ENCODE measurements at regions not wholly inside any gene's neighbourhood (a gene's known extent, or its start where the extent isn't known, plus 50 kb on each side); places are given as distances from the start of the nearest gene placed in this dataset.

- Mint-ChIP-seq H3K27me3 (peaks cover 6% of the 10 kb centered on the region), H3K27ac (no peak overlapping the region), H3K4me3 (no peak overlapping the region), H3K4me1 (ENCODE audit: low read depth) (no peaks in the 10 kb centered on the region), H3K36me3 (ENCODE audit: low read depth) (no peaks in the 10 kb centered on the region), H3K9me3 (no peaks in the 10 kb centered on the region)
- no peak for DNase-seq
- intact Hi-C loops (cut with DNase I, micrococcal nuclease) = no loop called here
- no peaks in the 10 kb centered on the region for H3K36me3 ChIP-seq (ENCODE audit: insufficient read depth, low read length)
- ChIA-PET CTCF (no interaction called here), POLR2A (no interaction called here)
- TF ChIP-seq, protein P1, sequence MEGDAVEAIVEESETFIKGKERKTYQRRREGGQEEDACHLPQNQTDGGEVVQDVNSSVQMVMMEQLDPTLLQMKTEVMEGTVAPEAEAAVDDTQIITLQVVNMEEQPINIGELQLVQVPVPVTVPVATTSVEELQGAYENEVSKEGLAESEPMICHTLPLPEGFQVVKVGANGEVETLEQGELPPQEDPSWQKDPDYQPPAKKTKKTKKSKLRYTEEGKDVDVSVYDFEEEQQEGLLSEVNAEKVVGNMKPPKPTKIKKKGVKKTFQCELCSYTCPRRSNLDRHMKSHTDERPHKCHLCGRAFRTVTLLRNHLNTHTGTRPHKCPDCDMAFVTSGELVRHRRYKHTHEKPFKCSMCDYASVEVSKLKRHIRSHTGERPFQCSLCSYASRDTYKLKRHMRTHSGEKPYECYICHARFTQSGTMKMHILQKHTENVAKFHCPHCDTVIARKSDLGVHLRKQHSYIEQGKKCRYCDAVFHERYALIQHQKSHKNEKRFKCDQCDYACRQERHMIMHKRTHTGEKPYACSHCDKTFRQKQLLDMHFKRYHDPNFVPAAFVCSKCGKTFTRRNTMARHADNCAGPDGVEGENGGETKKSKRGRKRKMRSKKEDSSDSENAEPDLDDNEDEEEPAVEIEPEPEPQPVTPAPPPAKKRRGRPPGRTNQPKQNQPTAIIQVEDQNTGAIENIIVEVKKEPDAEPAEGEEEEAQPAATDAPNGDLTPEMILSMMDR (IDR thresholded peaks at IDR 0.05) = no peak
- H3K4me1 ChIP-seq (ENCODE audit: insufficient read depth, low read length) = no peaks in the 10 kb centered on the region
- H3K4me3 ChIP-seq (ENCODE audit: low read length) = no peak overlapping the region
- no peak for ATAC-seq (ENCODE audit: poor library complexity)
- no peaks in the 10 kb centered on the region for H3K27me3 ChIP-seq (ENCODE audit: control insufficient read depth in 1 of 2, insufficient read depth in 2 of 2, low read length in 2 of 2)
- H3K27ac ChIP-seq (ENCODE audit: low read depth in 1 of 2, low read length in 2 of 2) = no peak overlapping the region
- no peaks in the 10 kb centered on the region for H3K9me3 ChIP-seq (ENCODE audit: control insufficient read depth in 1 of 2, insufficient read depth in 1 of 2, low read length in 2 of 2)
These were observed 567.6 kb upstream of the RGMB start for GRCh38 chr5:98205691-98206461.

DNA sequence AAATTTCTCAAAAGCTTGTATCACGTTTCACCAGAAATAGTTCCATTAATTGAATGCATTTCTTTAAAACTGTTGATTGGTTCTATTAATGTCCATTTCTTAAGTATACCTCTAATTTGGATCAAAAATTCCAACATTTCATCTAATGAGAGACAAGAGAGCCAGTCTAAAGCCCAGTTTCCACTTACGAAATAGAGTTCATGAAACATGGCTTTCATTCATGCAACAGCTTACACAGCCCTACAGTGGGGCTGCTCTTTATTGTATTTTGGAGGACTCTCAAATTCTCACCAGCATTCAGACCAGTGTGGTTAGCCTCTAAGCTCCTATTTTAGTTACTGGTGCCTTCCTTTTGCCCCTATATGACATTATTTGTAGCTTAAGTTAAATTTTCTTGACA is 566.9 kb upstream of the RGMB start:
- POLR2A ChIA-PET = no interaction called here
- TF ChIP-seq, protein P1 (IDR thresholded peaks at IDR 0.05) = no peak
- no peak overlapping the region for H3K27ac ChIP-seq (ENCODE audit: low read depth in 1 of 2, low read length in 2 of 2)

GRCh38 chr5:98209418-98209817 is 564.0 kb upstream of the RGMB start:
- no peaks in the 10 kb centered on the region for H3K4me1 ChIP-seq (ENCODE audit: insufficient read depth, low read length)
- ATAC-seq (ENCODE audit: poor library complexity) = no peak
- ChIA-PET POLR2A (no interaction called here), CTCF (no interaction called here)
- H3K27me3 ChIP-seq (ENCODE audit: control insufficient read depth in 1 of 2, insufficient read depth in 2 of 2, low read length in 2 of 2) = no peaks in the 10 kb centered on the region
- H3K4me1 Mint-ChIP-seq (ENCODE audit: low read depth) = no peaks in the 10 kb centered on the region
- H3K27me3 Mint-ChIP-seq = no peaks in the 10 kb centered on the region
- no peak overlapping the region for H3K27ac Mint-ChIP-seq
- H3K4me3 Mint-ChIP-seq = no peak overlapping the region
- H3K9me3 Mint-ChIP-seq = no peaks in the 10 kb centered on the region
- H3K36me3 ChIP-seq (ENCODE audit: insufficient read depth, low read length) = no peaks in the 10 kb centered on the region
- no peaks in the 10 kb centered on the region for H3K36me3 Mint-ChIP-seq (ENCODE audit: low read depth)
- intact Hi-C loops (cut with DNase I, micrococcal nuclease) = no loop called here
- H3K27ac ChIP-seq (ENCODE audit: low read depth in 1 of 2, low read length in 2 of 2) = no peak overlapping the region
- DNase-seq = no peak
- H3K9me3 ChIP-seq (ENCODE audit: control insufficient read depth in 1 of 2, insufficient read depth in 1 of 2, low read length in 2 of 2) = no peaks in the 10 kb centered on the region
- H3K4me3 ChIP-seq (ENCODE audit: low read length) = no peak overlapping the region
- TF ChIP-seq, protein P1 (IDR thresholded peaks at IDR 0.05) = no peak

More for the DNA sequence above, 566.9 kb upstream of the RGMB start:
- Histone ChIP-seq H3K27me3 (ENCODE audit: control insufficient read depth in 1 of 2, insufficient read depth in 2 of 2, low read length in 2 of 2) (no peaks in the 10 kb centered on the region), H3K9me3 (ENCODE audit: control insufficient read depth in 1 of 2, insufficient read depth in 1 of 2, low read length in 2 of 2) (no peaks in the 10 kb centered on the region), H3K4me1 (ENCODE audit: insufficient read depth, low read length) (no peaks in the 10 kb centered on the region), H3K36me3 (ENCODE audit: insufficient read depth, low read length) (no peaks in the 10 kb centered on the region), H3K4me3 (ENCODE audit: low read length) (no peak overlapping the region)
- Mint-ChIP-seq H3K9me3 (no peaks in the 10 kb centered on the region), H3K4me1 (ENCODE audit: low read depth) (no peaks in the 10 kb centered on the region), H3K27ac (no peak overlapping the region), H3K4me3 (no peak overlapping the region), H3K27me3 (peaks cover 6% of the 10 kb centered on the region), H3K36me3 (ENCODE audit: low read depth) (no peaks in the 10 kb centered on the region)
- no peak for DNase-seq
- intact Hi-C loops (cut with DNase I, micrococcal nuclease) = no loop called here
- no peak for ATAC-seq (ENCODE audit: poor library complexity)
- CTCF ChIA-PET = no interaction called here
